Right atrium auricular region (tissue), 2 donors: ENCODE measurements at regions not wholly inside any gene's neighbourhood (a gene's known extent, or its start where the extent isn't known, plus 50 kb on each side); places are given as distances from the start of the nearest gene placed in this dataset.
"Not testable (repeated sequence)": the region's sequence is repeated elsewhere in the genome, so short reads cannot be mapped to it uniquely, and the experiment has no call there.

Experiments
- DNase-seq: peaks from one replicate; pipeline ENCODE4 v3.0.0-alpha.2; 2019; ENCODE audit warnings: low spot score
- H3K27ac ChIP-seq, 2 donors: fragments of 200-600 bp; sonication (generic); 1 replicate in 1 of 2; 2 replicates in 1 of 2; pipeline ENCODE4 v1.5.1; 2016 to 2019
- H3K27me3 ChIP-seq, 2 donors: fragments of 200-600 bp; sonication (generic); one replicate each; pipeline versions ENCODE4 v1.5.1 to v1.6.0; 2017 to 2019
- H3K36me3 ChIP-seq: fragments of 200-600 bp; sonication (generic); one replicate; pipeline ENCODE4 v1.5.1; 2016
- H3K4me1 ChIP-seq, 2 donors: fragments of 200-600 bp; sonication (generic); one replicate each; pipeline versions ENCODE4 v1.5.1 to v1.6.0; 2017 to 2019
- H3K4me3 ChIP-seq, 2 donors: fragments of 200-600 bp; sonication (generic); 1 replicate in 1 of 2; 2 replicates in 1 of 2; pipeline ENCODE4 v1.5.1; 2017 to 2019; ENCODE audit warnings: mild to moderate bottlenecking in 1 of 2, moderate library complexity in 1 of 2
- H3K9me3 ChIP-seq, 2 donors: fragments of 200-600 bp; sonication (generic); one replicate each; pipeline ENCODE4 v1.5.1; 2019
- TF ChIP-seq, protein P1 (sequence below), 2 donors: fragments of 200-600 bp; sonication (generic); IDR thresholded peaks; one replicate each; pipeline ENCODE4 v1.5.1; 2019; ENCODE audit warnings: antibody characterized with exemption in 2 of 2

GRCh38 chr1:222182641-222183040 lies 365.3 kb downstream of the HHIPL2 start:
- Histone ChIP-seq H3K27ac (no peak overlapping the region), H3K27me3 (no peaks in the 10 kb centered on the region), H3K9me3 (no peaks in the 10 kb centered on the region), H3K36me3 (no peaks in the 10 kb centered on the region), H3K4me1 (no peaks in the 10 kb centered on the region), H3K4me3 (no peak overlapping the region)
- no peak for DNase-seq
- TF ChIP-seq, protein P1, sequence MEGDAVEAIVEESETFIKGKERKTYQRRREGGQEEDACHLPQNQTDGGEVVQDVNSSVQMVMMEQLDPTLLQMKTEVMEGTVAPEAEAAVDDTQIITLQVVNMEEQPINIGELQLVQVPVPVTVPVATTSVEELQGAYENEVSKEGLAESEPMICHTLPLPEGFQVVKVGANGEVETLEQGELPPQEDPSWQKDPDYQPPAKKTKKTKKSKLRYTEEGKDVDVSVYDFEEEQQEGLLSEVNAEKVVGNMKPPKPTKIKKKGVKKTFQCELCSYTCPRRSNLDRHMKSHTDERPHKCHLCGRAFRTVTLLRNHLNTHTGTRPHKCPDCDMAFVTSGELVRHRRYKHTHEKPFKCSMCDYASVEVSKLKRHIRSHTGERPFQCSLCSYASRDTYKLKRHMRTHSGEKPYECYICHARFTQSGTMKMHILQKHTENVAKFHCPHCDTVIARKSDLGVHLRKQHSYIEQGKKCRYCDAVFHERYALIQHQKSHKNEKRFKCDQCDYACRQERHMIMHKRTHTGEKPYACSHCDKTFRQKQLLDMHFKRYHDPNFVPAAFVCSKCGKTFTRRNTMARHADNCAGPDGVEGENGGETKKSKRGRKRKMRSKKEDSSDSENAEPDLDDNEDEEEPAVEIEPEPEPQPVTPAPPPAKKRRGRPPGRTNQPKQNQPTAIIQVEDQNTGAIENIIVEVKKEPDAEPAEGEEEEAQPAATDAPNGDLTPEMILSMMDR (IDR thresholded peaks at IDR 0.05): no peak

GRCh38 chr1:222181191-222181590 lies 366.7 kb downstream of the HHIPL2 start:
- Histone ChIP-seq H3K27me3 (no peaks in the 10 kb centered on the region), H3K9me3 (peaks cover 0 to 6% of the 10 kb centered on the region in 2 donors), H3K4me3 (no peak overlapping the region), H3K4me1 (no peaks in the 10 kb centered on the region), H3K36me3 (no peaks in the 10 kb centered on the region), H3K27ac (no peak overlapping the region)
- TF ChIP-seq, protein P1 (IDR thresholded peaks at IDR 0.05): no peak
- DNase-seq: no peak

DNA sequence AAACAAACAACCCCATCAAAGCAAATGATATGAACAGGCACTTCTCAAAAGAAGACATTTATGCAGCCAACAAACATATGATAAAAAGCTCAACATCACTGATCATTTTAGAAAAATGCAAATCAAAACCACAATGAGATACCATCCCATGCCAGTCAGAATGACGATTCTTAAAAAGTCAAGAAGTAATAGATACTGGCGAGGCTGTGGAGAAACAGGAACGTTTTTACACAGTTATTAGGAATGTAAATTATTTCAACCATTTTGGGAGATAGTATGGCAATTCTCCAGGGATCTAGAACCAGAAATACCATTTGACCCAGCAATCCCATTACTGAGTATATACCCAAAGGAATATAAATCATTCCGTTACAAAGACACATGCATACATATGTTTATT lies 370.4 kb downstream of the HHIPL2 start:
- not testable (repeated sequence) for H3K36me3 ChIP-seq, H3K27ac ChIP-seq, H3K4me3 ChIP-seq, DNase-seq, H3K27me3 ChIP-seq, H3K4me1 ChIP-seq
- peaks cover 0 to 11% of the 10 kb centered on the region in 2 donors for H3K9me3 ChIP-seq

DNA sequence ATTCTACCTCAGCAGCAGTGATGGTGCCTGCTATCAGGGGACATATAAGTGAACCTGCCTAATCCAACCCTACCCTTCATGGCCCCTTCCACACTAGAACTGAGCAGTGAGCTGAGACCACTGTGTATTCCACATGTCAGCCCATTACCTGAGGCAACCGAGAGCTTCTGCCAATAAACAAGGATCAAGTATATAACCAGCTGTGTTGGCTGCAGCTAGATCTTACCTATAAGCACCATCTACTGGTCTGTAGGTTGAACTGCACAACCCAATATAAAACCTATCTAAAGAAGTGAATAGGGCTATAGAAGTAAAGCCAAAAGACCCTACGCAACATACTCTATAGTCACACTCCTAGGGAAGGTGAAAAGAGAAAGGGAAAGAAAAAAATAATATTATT lies 376.9 kb downstream of the HHIPL2 start:
- Histone ChIP-seq H3K4me3 (no peak overlapping the region), H3K27ac (no peak overlapping the region), H3K36me3 (no peaks in the 10 kb centered on the region), H3K27me3 (no peaks in the 10 kb centered on the region), H3K4me1 (no peaks in the 10 kb centered on the region), H3K9me3 (peaks cover 0 to 8% of the 10 kb centered on the region in 2 donors)
- TF ChIP-seq, protein P1 (IDR thresholded peaks at IDR 0.05): peak in 1 of 2 donors; percentile 61
- DNase-seq: no peak

DNA sequence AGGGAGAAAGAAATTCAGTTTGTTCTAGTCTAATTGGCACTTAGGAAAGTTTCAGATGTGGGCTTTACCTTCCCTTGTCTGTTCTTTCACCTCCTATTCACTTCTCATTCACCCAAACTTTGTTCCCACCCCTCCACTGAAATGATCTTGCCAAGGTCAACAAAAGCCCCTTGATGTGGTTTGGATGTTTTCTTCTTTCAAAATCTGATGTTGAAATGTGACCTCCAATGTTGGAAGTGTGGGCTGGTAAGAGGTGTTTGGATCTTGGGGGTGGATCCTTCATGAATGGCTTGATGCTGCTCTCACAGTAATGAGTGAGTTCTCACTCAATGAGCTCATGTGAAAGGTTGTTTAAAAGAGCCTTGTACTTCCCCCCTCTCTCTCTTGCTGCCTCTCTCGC lies 379.3 kb downstream of the HHIPL2 start:
- Histone ChIP-seq H3K4me1 (no peaks in the 10 kb centered on the region), H3K36me3 (no peaks in the 10 kb centered on the region), H3K27me3 (no peaks in the 10 kb centered on the region), H3K27ac (no peak overlapping the region), H3K9me3 (peaks cover 0 to 8% of the 10 kb centered on the region in 2 donors), H3K4me3 (no peak overlapping the region)
- TF ChIP-seq, protein P1 (IDR thresholded peaks at IDR 0.05): no peak
- no peak for DNase-seq

- H3K4me1 ChIP-seq: no peaks in the 10 kb centered on the region
- no peak overlapping the region for H3K27ac ChIP-seq
- peaks cover 0 to 7% of the 10 kb centered on the region in 2 donors for H3K9me3 ChIP-seq
- TF ChIP-seq, protein P1 (IDR thresholded peaks at IDR 0.05): no peak
- no peak overlapping the region for H3K4me3 ChIP-seq
- no peaks in the 10 kb centered on the region for H3K27me3 ChIP-seq
- no peaks in the 10 kb centered on the region for H3K36me3 ChIP-seq
- DNase-seq: no peak
Measured at GRCh38 chr1:222167896-222168295, 380.0 kb downstream of the HHIPL2 start.
